ENCODE measurements at regions not wholly inside any gene's neighbourhood (a gene's known extent, or its start where the extent isn't known, plus 50 kb on each side); places are given as distances from the start of the nearest gene placed in this dataset.
"Not testable (repeated sequence)": the region's sequence is repeated elsewhere in the genome, so short reads cannot be mapped to it uniquely, and the experiment has no call there.

GRCh38 chrX:38943120-38943519, 141.9 kb downstream of the MID1IP1 start:
- no peak for DNase-seq

GRCh38 chrX:38948046-38948445, 146.8 kb downstream of the MID1IP1 start:
- no peak for DNase-seq

DNA sequence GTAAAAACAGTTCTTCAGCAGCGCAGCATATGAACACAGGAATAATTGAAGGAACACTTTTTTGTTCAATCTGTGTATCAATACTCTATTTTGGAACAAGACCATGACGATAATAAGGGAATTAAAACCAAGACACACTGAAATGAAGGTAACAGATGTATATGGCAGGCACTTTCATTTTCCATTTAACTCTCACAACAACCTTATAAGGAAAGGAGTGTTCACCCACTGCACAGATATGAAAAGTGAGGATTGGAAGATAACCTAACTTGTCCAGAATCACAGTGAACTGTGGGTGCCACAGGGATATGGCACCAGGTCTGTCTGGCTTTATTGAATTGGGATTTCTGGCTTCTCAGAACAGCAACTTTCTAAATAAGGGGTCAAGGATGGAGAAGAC, 153.3 kb downstream of the MID1IP1 start:
- DNase-seq = no peak

DNA sequence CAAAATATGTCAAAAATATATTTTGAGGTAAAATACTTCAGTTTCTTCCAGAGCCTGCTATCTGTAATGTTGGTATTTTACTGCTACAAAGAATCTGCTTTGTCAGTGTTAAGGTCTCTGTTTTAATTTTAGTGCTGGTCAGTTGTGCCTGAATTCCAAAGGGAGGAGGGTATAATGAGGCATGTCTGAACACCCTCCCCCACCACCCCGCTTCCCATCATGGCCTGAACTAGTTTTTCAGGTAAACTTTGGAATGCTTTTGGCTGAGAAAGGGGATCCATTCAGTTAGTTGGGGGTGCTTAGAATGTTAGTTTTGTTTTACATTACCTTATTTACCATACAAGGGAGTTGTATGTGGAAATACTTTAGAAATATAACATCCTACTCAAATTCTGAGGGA, 158.5 kb downstream of the MID1IP1 start:
- DNase-seq = no peak

DNA sequence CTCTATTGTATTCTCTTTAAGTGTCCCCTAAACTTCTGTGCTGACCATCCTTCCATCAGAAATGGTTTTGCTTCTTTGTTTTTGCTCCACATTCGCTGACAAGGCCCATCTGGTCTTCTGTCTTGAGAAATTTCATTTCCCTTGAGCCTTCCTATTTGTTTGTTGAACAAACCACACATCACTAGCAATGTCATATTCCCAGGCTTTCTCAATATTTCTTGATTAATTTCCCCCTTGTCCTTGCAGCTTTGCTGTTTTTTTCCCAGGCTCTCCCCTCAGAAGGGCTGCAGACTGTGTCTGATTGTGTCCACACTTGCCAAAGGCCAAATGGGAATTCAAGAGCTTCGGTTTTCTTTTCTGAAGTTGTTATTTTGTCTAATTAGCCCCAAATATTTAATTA, 158.9 kb downstream of the MID1IP1 start:
- DNase-seq = no peak

DNA sequence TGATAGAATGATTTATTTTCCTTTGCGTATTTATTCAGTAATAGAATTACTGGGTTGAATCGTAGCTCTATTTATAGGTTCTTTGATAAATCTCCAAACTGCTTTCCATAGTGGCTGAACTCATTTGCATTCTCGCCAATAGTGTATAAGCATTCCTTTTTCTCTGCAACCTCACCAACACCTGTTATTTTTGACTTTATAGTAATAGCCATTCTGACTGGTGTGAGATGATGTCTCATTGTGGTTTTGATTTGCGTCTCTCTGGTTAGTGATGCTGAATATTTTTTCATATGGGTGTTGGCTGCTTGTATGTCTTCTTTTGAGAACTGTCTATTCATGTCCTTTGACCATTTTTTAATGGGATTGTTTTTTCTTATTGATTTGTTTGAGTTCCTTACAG, 160.7 kb downstream of the MID1IP1 start:
- no peak for DNase-seq

DNA sequence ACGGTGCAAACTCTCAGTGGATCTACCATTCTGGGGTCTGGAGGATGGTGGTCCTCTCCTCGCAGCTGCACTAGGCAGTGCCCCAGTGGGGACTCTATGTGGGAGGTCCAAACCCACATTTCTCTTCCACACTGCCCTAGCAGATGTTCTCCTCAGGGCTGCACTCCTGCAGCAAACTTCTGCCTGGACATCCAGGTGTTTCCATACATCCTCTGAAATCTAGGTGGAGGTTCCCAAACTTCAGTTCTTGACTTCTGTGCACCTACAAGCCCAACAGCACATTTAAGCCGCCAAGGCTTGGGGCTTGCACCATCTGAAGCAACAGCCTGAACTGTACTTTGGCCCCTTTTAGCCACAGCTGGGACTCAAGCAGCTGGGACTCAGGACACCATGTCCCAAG, 162.0 kb downstream of the MID1IP1 start:
- not testable (repeated sequence) for DNase-seq

DNA sequence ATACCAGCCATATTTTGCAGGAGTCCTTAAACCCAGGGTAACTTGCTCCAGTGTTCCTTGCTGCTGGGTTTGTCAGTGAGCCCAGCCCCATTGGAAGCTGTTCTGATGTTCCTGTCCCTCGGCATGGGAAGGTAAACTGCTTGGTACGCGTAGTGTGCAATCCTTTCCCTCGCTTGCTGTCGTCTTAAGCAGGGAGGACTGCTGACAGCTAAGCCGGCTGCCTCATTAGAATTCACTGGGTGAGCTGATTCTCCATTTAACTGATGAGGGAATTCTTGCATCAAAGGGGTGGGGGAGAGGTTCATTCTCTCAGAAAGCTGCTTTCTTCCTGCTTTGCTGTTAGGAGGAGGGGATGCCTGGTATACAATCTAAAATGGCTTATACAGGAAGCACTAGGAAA, 164.6 kb downstream of the MID1IP1 start:
- no peak for DNase-seq

GRCh38 chrX:38968344-38969216, 167.3 kb downstream of the MID1IP1 start:
- DNase-seq = no peak

- DNase-seq = no peak
Observed at GRCh38 chrX:38970074-38970473, 168.8 kb downstream of the MID1IP1 start.

GRCh38 chrX:38970845-38971244, 169.6 kb downstream of the MID1IP1 start:
- no peak for DNase-seq

- DNase-seq = no peak
Observed at GRCh38 chrX:38973322-38973721, 172.1 kb downstream of the MID1IP1 start.

- DNase-seq = no peak
Observed at GRCh38 chrX:38974542-38974941, 173.3 kb downstream of the MID1IP1 start.

- DNase-seq = no peak
Observed at GRCh38 chrX:38975368-38975942, 174.2 kb downstream of the MID1IP1 start.

- DNase-seq = no peak
Observed at GRCh38 chrX:38982370-38982769, 181.1 kb downstream of the MID1IP1 start.

- no peak for DNase-seq
Observed at GRCh38 chrX:38982843-38983242, 181.6 kb downstream of the MID1IP1 start.

GRCh38 chrX:38985375-38985774, 184.1 kb downstream of the MID1IP1 start:
- no peak for DNase-seq

DNA sequence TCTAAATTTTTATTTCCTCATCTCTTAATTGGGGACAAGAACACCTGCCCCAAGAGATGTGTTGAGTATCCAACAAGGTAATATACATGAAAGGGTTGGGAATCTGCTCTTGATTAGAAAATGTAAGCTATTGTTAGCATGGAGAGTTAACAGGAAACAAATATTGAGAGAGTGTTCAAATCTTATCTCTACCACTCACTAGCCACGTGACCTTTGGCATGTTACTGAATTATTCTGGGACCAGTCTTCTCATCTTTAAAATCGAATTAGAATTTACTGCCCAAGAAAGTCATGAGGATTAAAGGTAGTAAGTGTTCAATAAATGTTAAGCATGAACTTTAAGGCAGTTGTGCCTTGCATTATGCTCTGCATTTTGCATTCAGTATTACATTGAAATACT, 184.7 kb downstream of the MID1IP1 start:
- DNase-seq = no peak

GRCh38 chrX:38986586-38986985, 185.3 kb downstream of the MID1IP1 start:
- DNase-seq = no peak

- no peak for DNase-seq
Observed at GRCh38 chrX:38987198-38987651, 186.0 kb downstream of the MID1IP1 start.

DNA sequence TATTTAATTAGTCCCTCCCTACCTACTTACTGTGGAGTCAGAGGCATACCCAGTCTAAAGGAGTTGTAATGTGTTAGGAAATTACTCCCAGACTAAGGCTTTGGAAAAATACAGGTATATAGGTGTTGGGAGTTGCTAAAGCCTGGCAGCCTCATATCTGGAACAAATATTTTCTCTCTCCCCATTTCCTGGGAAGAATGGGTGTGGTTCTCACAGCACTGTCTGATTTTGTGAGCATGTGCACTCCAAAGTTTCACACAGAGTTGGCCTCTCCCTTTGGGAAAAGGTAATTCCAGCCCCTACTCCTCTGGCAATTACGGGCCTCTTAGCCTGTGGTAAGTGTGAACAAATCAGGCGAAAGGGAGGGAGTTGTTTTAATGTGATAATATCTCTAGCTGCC, 187.0 kb downstream of the MID1IP1 start:
- DNase-seq = no peak

DNA sequence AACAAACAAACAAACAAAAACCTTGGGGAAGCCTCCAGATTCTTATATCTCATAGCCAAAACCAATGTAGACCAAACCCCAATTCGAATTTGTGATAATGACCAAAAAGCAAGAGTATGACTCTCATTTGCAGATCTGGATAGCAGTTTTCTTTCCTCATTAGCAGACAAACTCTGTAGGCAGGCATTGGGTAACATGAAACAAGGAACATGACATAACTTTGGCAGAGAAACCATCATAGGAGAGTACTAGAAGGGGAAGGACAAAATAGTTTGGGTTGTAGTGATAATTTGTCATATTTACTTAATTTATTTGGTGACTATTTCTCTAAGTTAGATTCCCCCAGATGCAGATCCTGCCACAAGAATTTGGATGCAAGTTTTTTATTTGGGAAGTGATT, 187.8 kb downstream of the MID1IP1 start:
- DNase-seq = no peak

GRCh38 chrX:38991656-38992440, 190.6 kb downstream of the MID1IP1 start:
- no peak for DNase-seq

Data from activated naive CD4-positive, alpha-beta T cell treated with Interleukin-2 at 50 U/mL for 16 hours (primary cell).